Suprapubic skin (tissue), 4 donors: ENCODE measurements at regions not wholly inside any gene's neighbourhood (a gene's known extent, or its start where the extent isn't known, plus 50 kb on each side); places are given as distances from the start of the nearest gene placed in this dataset.

Source experiments
- DNase-seq, 2 donors: peaks; one replicate each; pipeline ENCODE4 v3.0.0-alpha.2; 2019; ENCODE audit warnings: low spot score in 2 of 2
- H3K27ac ChIP-seq: fragments of 200-600 bp; sonication (generic); one replicate; pipeline ENCODE4 v1.5.1; 2019
- H3K27me3 ChIP-seq: fragments of 200-600 bp; sonication (generic); one replicate; pipeline ENCODE4 v1.5.1; 2019
- H3K36me3 ChIP-seq: fragments of 200-600 bp; sonication (generic); one replicate; pipeline ENCODE4 v1.5.1; 2019
- H3K4me1 ChIP-seq: fragments of 200-600 bp; sonication (generic); one replicate; pipeline ENCODE4 v1.5.1; 2019
- H3K4me3 ChIP-seq: fragments of 200-600 bp; sonication (generic); one replicate; pipeline ENCODE4 v1.5.1; 2019; ENCODE audit warnings: mild to moderate bottlenecking
- H3K9me3 ChIP-seq: fragments of 200-600 bp; sonication (generic); one replicate; pipeline ENCODE4 v1.5.1; 2019
- EP300 ChIP-seq: sonication (generic); formaldehyde crosslinking; IDR thresholded peaks from one replicate; pipeline ENCODE4 v1.6.1; 2017; ENCODE audit warnings: antibody characterized with exemption
- POLR2A ChIP-seq, 2 donors: fragments of 450-650 bp; IDR thresholded peaks; one replicate each; pipeline ENCODE4 v1.6.1; 2017; ENCODE audit warnings: antibody characterized with exemption in 2 of 2, mild to moderate bottlenecking in 2 of 2, moderate library complexity in 2 of 2
- POLR2AphosphoS5 ChIP-seq, 3 donors: sonication (generic); formaldehyde crosslinking; IDR thresholded peaks; one replicate each; pipeline ENCODE4 v1.6.1; 2017; ENCODE audit warnings: antibody characterized with exemption in 3 of 3
- WGBS: methylation state at CpG from one replicate; pipeline ENCODE4 v1.1.5; 2018; 5-methylcytosine and 5-hydroxymethylcytosine counted together
- TF ChIP-seq, protein P1 (sequence below), 2 donors: fragments of 200-600 bp in 1 of 2; fragments of 450-650 bp in 1 of 2; sonication (generic) in 1 of 2; IDR thresholded peaks; one replicate each; pipeline ENCODE4 v1.5.1; 2016 to 2019; ENCODE audit warnings: antibody characterized with exemption in 2 of 2, mild to moderate bottlenecking in 1 of 2, moderate library complexity in 1 of 2

DNA sequence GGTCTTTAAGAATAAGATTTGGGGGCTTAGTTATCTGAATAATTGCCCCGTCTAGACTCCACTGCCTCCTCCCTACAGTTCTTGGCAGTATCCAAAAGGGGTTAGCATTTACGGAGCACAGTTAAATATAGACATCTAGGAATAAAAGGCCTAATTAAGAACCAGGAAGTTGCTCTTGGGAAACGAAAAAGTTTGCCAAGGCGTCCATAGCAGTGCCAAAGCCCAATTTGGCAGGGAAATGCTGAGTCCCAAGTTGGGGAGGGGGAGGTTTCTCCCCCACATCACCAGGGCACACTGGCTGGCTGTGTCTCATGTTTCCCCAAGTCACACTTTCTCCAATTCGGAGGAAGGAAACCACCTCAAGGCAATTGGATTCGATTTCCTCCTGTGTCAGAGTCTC is 338.7 kb downstream of the FBXW7 start:
- no peaks in the 10 kb centered on the region for H3K36me3 ChIP-seq
- WGBS, result 24% methylated on average over 6 of the region's 6 CpGs
- no peak for DNase-seq
- peaks cover 8% of the 10 kb centered on the region for H3K4me1 ChIP-seq
- no peaks in the 10 kb centered on the region for H3K27me3 ChIP-seq
- H3K27ac ChIP-seq, result no peak overlapping the region
- TF ChIP-seq EP300 (no peak), POLR2A (IDR thresholded peaks at IDR 0.05) (no peak), POLR2AphosphoS5 (IDR thresholded peaks at IDR 0.05) (no peak)
- TF ChIP-seq, protein P1, sequence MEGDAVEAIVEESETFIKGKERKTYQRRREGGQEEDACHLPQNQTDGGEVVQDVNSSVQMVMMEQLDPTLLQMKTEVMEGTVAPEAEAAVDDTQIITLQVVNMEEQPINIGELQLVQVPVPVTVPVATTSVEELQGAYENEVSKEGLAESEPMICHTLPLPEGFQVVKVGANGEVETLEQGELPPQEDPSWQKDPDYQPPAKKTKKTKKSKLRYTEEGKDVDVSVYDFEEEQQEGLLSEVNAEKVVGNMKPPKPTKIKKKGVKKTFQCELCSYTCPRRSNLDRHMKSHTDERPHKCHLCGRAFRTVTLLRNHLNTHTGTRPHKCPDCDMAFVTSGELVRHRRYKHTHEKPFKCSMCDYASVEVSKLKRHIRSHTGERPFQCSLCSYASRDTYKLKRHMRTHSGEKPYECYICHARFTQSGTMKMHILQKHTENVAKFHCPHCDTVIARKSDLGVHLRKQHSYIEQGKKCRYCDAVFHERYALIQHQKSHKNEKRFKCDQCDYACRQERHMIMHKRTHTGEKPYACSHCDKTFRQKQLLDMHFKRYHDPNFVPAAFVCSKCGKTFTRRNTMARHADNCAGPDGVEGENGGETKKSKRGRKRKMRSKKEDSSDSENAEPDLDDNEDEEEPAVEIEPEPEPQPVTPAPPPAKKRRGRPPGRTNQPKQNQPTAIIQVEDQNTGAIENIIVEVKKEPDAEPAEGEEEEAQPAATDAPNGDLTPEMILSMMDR (IDR thresholded peaks at IDR 0.05), result no peak
- H3K4me3 ChIP-seq, result no peak overlapping the region
- no peaks in the 10 kb centered on the region for H3K9me3 ChIP-seq

DNA sequence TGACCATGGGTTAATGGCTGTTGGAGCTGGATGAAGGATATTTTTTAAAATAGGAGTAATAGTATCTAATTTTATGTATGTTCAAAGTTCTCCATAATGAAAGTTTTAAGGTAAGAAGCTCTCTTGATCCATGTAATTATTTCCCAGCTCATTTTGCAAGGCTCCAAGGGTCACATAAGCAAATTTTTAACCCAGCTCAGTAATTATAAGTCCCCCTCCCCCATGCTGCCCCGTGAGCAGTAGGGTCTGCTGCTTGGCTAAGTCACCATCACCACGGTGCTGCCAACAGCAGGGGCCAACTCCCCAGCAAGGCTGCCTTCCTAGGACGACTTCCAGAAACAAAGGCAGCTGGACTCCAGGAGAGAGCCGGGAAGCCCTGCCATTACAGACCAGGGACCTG is 340.0 kb downstream of the FBXW7 start:
- DNase-seq, result no peak
- TF ChIP-seq POLR2A (IDR thresholded peaks at IDR 0.05), result no peak
- TF ChIP-seq, protein P1 (IDR thresholded peaks at IDR 0.05), result no peak
- TF ChIP-seq POLR2AphosphoS5 (IDR thresholded peaks at IDR 0.05), result no peak
- TF ChIP-seq EP300, result no peak
- Histone ChIP-seq H3K36me3 (no peaks in the 10 kb centered on the region), H3K27ac (no peak overlapping the region), H3K4me1 (peaks cover 8% of the 10 kb centered on the region), H3K4me3 (no peak overlapping the region), H3K9me3 (no peaks in the 10 kb centered on the region), H3K27me3 (no peaks in the 10 kb centered on the region)
- 68% methylated on average over 4 of the region's 4 CpGs for WGBS

- Histone ChIP-seq H3K27ac (no peak overlapping the region), H3K36me3 (no peaks in the 10 kb centered on the region), H3K9me3 (no peaks in the 10 kb centered on the region), H3K4me3 (no peak overlapping the region), H3K4me1 (peaks cover 8% of the 10 kb centered on the region), H3K27me3 (no peaks in the 10 kb centered on the region)
- 94% methylated on average over 2 of the region's 2 CpGs for WGBS
- DNase-seq, result no peak
- TF ChIP-seq POLR2AphosphoS5 (IDR thresholded peaks at IDR 0.05), result no peak
- TF ChIP-seq EP300, result no peak
- TF ChIP-seq, protein P1 (IDR thresholded peaks at IDR 0.05), result no peak
- TF ChIP-seq POLR2A (IDR thresholded peaks at IDR 0.05), result no peak
Observed at GRCh38 chr4:152193059-152193458, 342.8 kb downstream of the FBXW7 start.

GRCh38 chr4:152190907-152191306 is 345.0 kb downstream of the FBXW7 start:
- Histone ChIP-seq H3K4me1 (no peaks in the 10 kb centered on the region), H3K4me3 (no peak overlapping the region), H3K27me3 (no peaks in the 10 kb centered on the region), H3K9me3 (no peaks in the 10 kb centered on the region), H3K36me3 (no peaks in the 10 kb centered on the region), H3K27ac (no peak overlapping the region)
- DNase-seq, result no peak
- TF ChIP-seq EP300, result no peak
- TF ChIP-seq POLR2AphosphoS5 (IDR thresholded peaks at IDR 0.05), result no peak
- no peak for TF ChIP-seq POLR2A (IDR thresholded peaks at IDR 0.05)
- TF ChIP-seq, protein P1 (IDR thresholded peaks at IDR 0.05), result no peak
- WGBS, result 95% methylated on average over 7 of the region's 7 CpGs

GRCh38 chr4:152189451-152190179 is 346.3 kb downstream of the FBXW7 start:
- Histone ChIP-seq H3K27me3 (no peaks in the 10 kb centered on the region), H3K4me3 (no peak overlapping the region), H3K9me3 (no peaks in the 10 kb centered on the region), H3K27ac (no peak overlapping the region), H3K4me1 (no peaks in the 10 kb centered on the region), H3K36me3 (no peaks in the 10 kb centered on the region)
- WGBS, result 65% methylated on average over 4 of the region's 4 CpGs
- no peak for TF ChIP-seq POLR2AphosphoS5 (IDR thresholded peaks at IDR 0.05)
- TF ChIP-seq, protein P1 (IDR thresholded peaks at IDR 0.05), result no peak
- no peak for TF ChIP-seq POLR2A (IDR thresholded peaks at IDR 0.05)
- no peak for TF ChIP-seq EP300
- DNase-seq, result no peak
